MM.1S (cell line): ENCODE measurements at regions not wholly inside any gene's neighbourhood (a gene's known extent, or its start where the extent isn't known, plus 50 kb on each side); places are given as distances from the start of the nearest gene placed in this dataset.
A peak's percentile ranks its signal among the peaks of the same experiment; 100 is the strongest.

ENCODE experiments used
- DNase-seq: peaks from one replicate; pipeline ENCODE4 v3.0.0-alpha.2; 2015
- H2AFZ ChIP-seq: fragments of 300-600 bp; sonication (generic); 2 replicates; pipeline ENCODE4 v1.6.0; 2016; ENCODE audit warnings: antibody characterized with exemption, low read length
- H3F3A ChIP-seq: fragments of 300-600 bp; sonication (generic); 2 replicates; pipeline ENCODE4 v1.6.1; 2016; ENCODE audit warnings: mild to moderate bottlenecking, antibody characterized with exemption, low read length, moderate library complexity, mixed read lengths; ENCODE audit not compliant: insufficient read depth
- H3K27ac ChIP-seq: fragments of 300-600 bp; sonication (generic); 2 replicates; pipeline ENCODE4 v1.5.1; 2016; ENCODE audit warnings: mild to moderate bottlenecking, low read length
- H3K27me3 ChIP-seq: fragments of 300-600 bp; sonication (generic); replicated peaks from 2 replicates; pipeline ENCODE4 v1.6.0; 2016; ENCODE audit warnings: low read length; ENCODE audit not compliant: insufficient read depth
- H3K36me3 ChIP-seq: fragments of 300-600 bp; sonication (generic); replicated peaks from 2 replicates; pipeline ENCODE4 v1.6.1; 2016; ENCODE audit warnings: mild to moderate bottlenecking, low read length, mixed read lengths; ENCODE audit not compliant: insufficient read depth
- H3K4me1 ChIP-seq: fragments of 300-600 bp; sonication (generic); 2 replicates; pipeline ENCODE4 v1.6.1; 2016; ENCODE audit warnings: low read length, mixed read lengths
- H3K4me2 ChIP-seq: fragments of 300-600 bp; sonication (generic); 2 replicates; pipeline ENCODE4 v1.6.0; 2016; ENCODE audit warnings: low read depth, low read length
- H3K4me3 ChIP-seq: fragments of 300-600 bp; sonication (generic); 2 replicates; pipeline ENCODE4 v1.5.1; 2016; ENCODE audit warnings: low read length, mixed read lengths
- H3K79me2 ChIP-seq: fragments of 300-600 bp; sonication (generic); 2 replicates; pipeline ENCODE4 v1.6.1; 2016; ENCODE audit warnings: mixed run types, low read length, mixed read lengths
- H3K9ac ChIP-seq: fragments of 300-600 bp; sonication (generic); 2 replicates; pipeline ENCODE4 v1.6.1; 2016; ENCODE audit warnings: low read length, mixed read lengths
- H3K9me2 ChIP-seq: fragments of 300-600 bp; sonication (generic); replicated peaks from 2 replicates; pipeline ENCODE4 v1.6.1; 2016; ENCODE audit warnings: mild to moderate bottlenecking, low read length, mixed read lengths; ENCODE audit not compliant: insufficient read depth
- H3K9me3 ChIP-seq: fragments of 300-600 bp; sonication (generic); replicated peaks from 2 replicates; pipeline ENCODE4 v1.6.1; 2016; ENCODE audit warnings: mild to moderate bottlenecking, low read length, mixed read lengths; ENCODE audit not compliant: insufficient read depth
- H4K20me1 ChIP-seq: fragments of 300-600 bp; sonication (generic); 2 replicates; pipeline ENCODE4 v1.6.1; 2016; ENCODE audit warnings: mild to moderate bottlenecking, low read length, moderate library complexity, mixed read lengths; ENCODE audit not compliant: insufficient read depth
- CTCF ChIP-seq: fragments of 300-600 bp; sonication (generic); IDR thresholded peaks from 2 replicates; pipeline ENCODE4 v1.5.1; 2016; ENCODE audit warnings: antibody characterized with exemption, low read length, mixed read lengths
- EZH2 ChIP-seq: fragments of 300-600 bp; sonication (generic); optimal IDR thresholded peaks from 2 replicates; pipeline ENCODE3; 2017; ENCODE audit warnings: low read depth, mild to moderate bottlenecking, antibody characterized with exemption, low read length, mixed read lengths
- EZH2phosphoT487 ChIP-seq: fragments of 300-600 bp; sonication (generic); IDR thresholded peaks from 2 replicates; pipeline ENCODE4 v1.6.1; 2018; ENCODE audit warnings: antibody characterized with exemption, low read length

GRCh38 chr11:119782006-119782738 is 53.2 kb upstream of the NECTIN1 start:
- H3K4me1 ChIP-seq = no peaks in the 10 kb centered on the region
- no peak overlapping the region for H3K9ac ChIP-seq
- no peaks in the 10 kb centered on the region for H3K9me3 ChIP-seq
- TF ChIP-seq EZH2 (no peak), EZH2phosphoT487 (no peak), CTCF (no peak)
- DNase-seq = no peak
- H3K4me2 ChIP-seq = no peak overlapping the region; the same call in 1 of the 2 replicates
- H3K79me2 ChIP-seq = no peaks in the 10 kb centered on the region
- no peaks in the 10 kb centered on the region for H3K36me3 ChIP-seq
- H3K4me3 ChIP-seq = no peak overlapping the region
- H3K27me3 ChIP-seq = peaks cover 37% of the 10 kb centered on the region
- H3K9me2 ChIP-seq = no peaks in the 10 kb centered on the region
- no peaks in the 10 kb centered on the region for H4K20me1 ChIP-seq
- H3K27ac ChIP-seq = no peak overlapping the region
- 0 out of 2 replicates have a peak overlapping the region, but pooled peaks have one; percentile 26 for H2AFZ ChIP-seq
- no peaks in the 10 kb centered on the region for H3F3A ChIP-seq

- DNase-seq = no peak
- Histone ChIP-seq H3K9ac (no peak overlapping the region), H3K27ac (no peak overlapping the region), H3F3A (no peaks in the 10 kb centered on the region), H2AFZ (no peak overlapping the region), H3K79me2 (no peaks in the 10 kb centered on the region), H3K4me1 (no peaks in the 10 kb centered on the region), H3K36me3 (no peaks in the 10 kb centered on the region), H3K27me3 (peaks cover 51% of the 10 kb centered on the region), H3K9me2 (no peaks in the 10 kb centered on the region), H4K20me1 (no peaks in the 10 kb centered on the region), H3K9me3 (no peaks in the 10 kb centered on the region), H3K4me2 (no peak overlapping the region), H3K4me3 (no peak overlapping the region)
- TF ChIP-seq CTCF (no peak), EZH2 (no peak), EZH2phosphoT487 (no peak)
Observed at GRCh38 chr11:119780222-119780953, 51.4 kb upstream of the NECTIN1 start.

GRCh38 chr11:119779195-119780071 is 50.4 kb upstream of the NECTIN1 start:
- H3K4me1 ChIP-seq = no peaks in the 10 kb centered on the region
- H3K4me3 ChIP-seq = no peak overlapping the region
- no peak overlapping the region for H3K27ac ChIP-seq
- H3F3A ChIP-seq = no peaks in the 10 kb centered on the region
- no peak overlapping the region for H3K4me2 ChIP-seq
- TF ChIP-seq EZH2 (no peak), EZH2phosphoT487 (no peak), CTCF (no peak)
- no peaks in the 10 kb centered on the region for H3K36me3 ChIP-seq
- H3K27me3 ChIP-seq = peaks cover 53% of the 10 kb centered on the region
- no peaks in the 10 kb centered on the region for H3K79me2 ChIP-seq
- no peaks in the 10 kb centered on the region for H3K9me3 ChIP-seq
- no peaks in the 10 kb centered on the region for H4K20me1 ChIP-seq
- H3K9me2 ChIP-seq = no peaks in the 10 kb centered on the region
- no peak overlapping the region for H2AFZ ChIP-seq
- DNase-seq = no peak
- no peak overlapping the region for H3K9ac ChIP-seq
